ENCODE measurements at regions not wholly inside any gene's neighbourhood (a gene's known extent, or its start where the extent isn't known, plus 50 kb on each side); places are given as distances from the start of the nearest gene placed in this dataset.

DNA sequence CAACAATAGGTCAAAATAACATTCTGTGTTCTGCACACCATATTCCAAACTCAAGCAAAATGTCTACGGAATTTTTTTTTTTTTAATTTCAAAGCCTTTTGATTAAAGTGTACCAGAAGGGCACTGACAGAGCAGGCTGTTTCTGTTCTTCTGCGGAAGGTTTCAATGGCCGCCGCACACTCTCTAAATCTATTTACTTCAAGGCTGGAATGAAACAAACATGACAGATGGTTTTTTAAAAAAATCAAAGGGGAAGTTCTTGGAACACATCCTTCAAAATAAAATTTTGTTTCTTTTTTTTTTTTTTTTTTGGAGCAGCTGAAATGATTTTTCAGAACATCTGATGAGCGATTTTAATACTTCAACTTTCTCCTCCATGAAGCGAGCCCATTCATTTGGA lies 259.1 kb downstream of the TXNL1 start:
- no peak overlapping the region for H2BK120ac ChIP-seq (ENCODE audit: low read depth, low read length)
- no peaks in the 10 kb centered on the region for H3K4me1 ChIP-seq (ENCODE audit: control insufficient read depth, low read depth, low read length)
- no peak overlapping the region for H4K8ac ChIP-seq (ENCODE audit: low read depth, low read length)
- H3K56ac ChIP-seq (ENCODE audit: low read length): no peak overlapping the region
- no peak overlapping the region for H4K5ac ChIP-seq (ENCODE audit: low read length)
- H3K23ac ChIP-seq (ENCODE audit: low read length): no peak overlapping the region
- no peaks in the 10 kb centered on the region for H3K27me3 ChIP-seq (ENCODE audit: insufficient read depth, low read length, poor library complexity)
- H2AK5ac ChIP-seq (ENCODE audit: low read length): no peak overlapping the region
- H3K27ac ChIP-seq (ENCODE audit: low read depth, low read length): no peak overlapping the region
- DNase-seq: no peak
- no peaks in the 10 kb centered on the region for H3K36me3 ChIP-seq (ENCODE audit: control insufficient read depth, insufficient read depth, low read length)
- no peak overlapping the region for H3K4ac ChIP-seq (ENCODE audit: low read depth, low read length)
- H3K18ac ChIP-seq (ENCODE audit: low read length): no peak overlapping the region
- H2BK15ac ChIP-seq (replicated peaks; ENCODE audit: low read depth): no peak overlapping the region
- no peaks in the 10 kb centered on the region for H3K79me1 ChIP-seq (ENCODE audit: low read length)
- H3K9ac ChIP-seq (ENCODE audit: low read length): no peak overlapping the region
- no peak overlapping the region for H2BK5ac ChIP-seq (ENCODE audit: low read length)
- H3K4me3 ChIP-seq (ENCODE audit: low read length): no peak overlapping the region
- no peaks in the 10 kb centered on the region for H3K79me2 ChIP-seq (ENCODE audit: control insufficient read depth, insufficient read depth, low read length)
- H3K4me2 ChIP-seq (ENCODE audit: low read length): no peak overlapping the region
- WGBS (ENCODE audit: extremely low coverage, insufficient coverage, low lambda C conversion rate): no CpG with 5 or more reads among the region's 6 CpGs

DNA sequence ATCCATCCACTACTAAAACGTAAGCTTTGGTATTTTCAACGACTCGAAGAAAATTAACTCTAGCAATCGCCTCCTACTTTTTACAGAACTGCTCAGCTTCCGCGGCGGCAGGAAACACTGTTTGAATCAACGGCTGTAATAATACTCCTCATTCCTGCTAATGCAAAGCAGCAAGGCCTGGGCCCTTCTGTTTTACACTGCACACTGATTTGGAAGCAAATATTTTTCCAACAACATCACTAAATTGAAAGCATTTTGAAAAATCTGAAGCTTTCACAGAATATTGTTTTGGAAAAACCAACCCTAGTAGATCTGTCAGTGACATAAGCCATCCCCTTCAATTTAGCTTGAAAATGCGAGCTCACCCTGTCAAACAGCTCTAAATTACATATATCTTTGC lies 261.2 kb downstream of the TXNL1 start:
- no peaks in the 10 kb centered on the region for H3K79me2 ChIP-seq (ENCODE audit: control insufficient read depth, insufficient read depth, low read length)
- H3K27ac ChIP-seq (ENCODE audit: low read depth, low read length): no peak overlapping the region
- no peaks in the 10 kb centered on the region for H3K4me1 ChIP-seq (ENCODE audit: control insufficient read depth, low read depth, low read length)
- no peak overlapping the region for H2BK5ac ChIP-seq (ENCODE audit: low read length)
- H3K56ac ChIP-seq (ENCODE audit: low read length): no peak overlapping the region
- no peak overlapping the region for H3K18ac ChIP-seq (ENCODE audit: low read length)
- H3K4me2 ChIP-seq (ENCODE audit: low read length): no peak overlapping the region
- no peak overlapping the region for H4K5ac ChIP-seq (ENCODE audit: low read length)
- H2BK15ac ChIP-seq (replicated peaks; ENCODE audit: low read depth): no peak overlapping the region
- no peak overlapping the region for H2AK5ac ChIP-seq (ENCODE audit: low read length)
- no peak overlapping the region for H3K4ac ChIP-seq (ENCODE audit: low read depth, low read length)
- no peak overlapping the region for H3K23ac ChIP-seq (ENCODE audit: low read length)
- H3K9ac ChIP-seq (ENCODE audit: low read length): no peak overlapping the region
- no peak overlapping the region for H3K4me3 ChIP-seq (ENCODE audit: low read length)
- H3K79me1 ChIP-seq (ENCODE audit: low read length): no peaks in the 10 kb centered on the region
- DNase-seq: no peak
- no peak overlapping the region for H4K8ac ChIP-seq (ENCODE audit: low read depth, low read length)
- no peaks in the 10 kb centered on the region for H3K36me3 ChIP-seq (ENCODE audit: control insufficient read depth, insufficient read depth, low read length)
- H3K27me3 ChIP-seq (ENCODE audit: insufficient read depth, low read length, poor library complexity): no peaks in the 10 kb centered on the region
- H2BK120ac ChIP-seq (ENCODE audit: low read depth, low read length): no peak overlapping the region
- no CpG with 5 or more reads among the region's 9 CpGs for WGBS (ENCODE audit: extremely low coverage, insufficient coverage, low lambda C conversion rate)

DNA sequence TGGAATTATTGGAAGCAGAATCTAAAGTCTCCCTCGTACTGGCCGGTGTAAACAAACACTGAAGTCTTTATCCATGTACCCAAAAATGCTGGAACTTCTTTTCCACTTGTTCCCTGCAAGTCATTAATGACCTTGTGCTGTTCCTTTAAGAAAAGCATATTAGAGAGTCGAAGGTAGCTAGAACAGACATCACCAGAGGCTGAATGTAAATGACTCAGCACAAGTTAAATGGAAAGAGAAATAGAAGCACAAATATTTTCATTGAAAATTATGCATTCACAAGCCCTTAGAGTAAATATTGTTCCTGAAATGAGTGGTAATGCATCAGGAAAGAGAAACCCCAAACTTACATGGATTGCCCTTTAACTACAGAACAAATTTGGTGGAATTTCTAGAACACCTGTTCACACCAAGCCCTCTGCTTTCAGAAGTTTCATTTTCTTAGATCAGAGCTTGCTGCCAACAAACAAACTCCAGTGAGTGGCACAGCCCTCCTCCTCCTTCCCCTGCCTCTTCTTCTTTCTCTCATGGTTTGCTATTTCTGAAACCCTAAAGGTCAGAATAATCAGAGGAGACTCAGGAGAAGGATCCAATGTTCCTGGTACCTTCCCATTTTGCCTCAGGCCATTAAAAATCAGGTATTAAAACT lies 264.3 kb downstream of the TXNL1 start:
- Histone ChIP-seq H3K4me2 (ENCODE audit: low read length) (no peak overlapping the region), H3K18ac (ENCODE audit: low read length) (no peak overlapping the region), H3K36me3 (ENCODE audit: control insufficient read depth, insufficient read depth, low read length) (no peaks in the 10 kb centered on the region), H2AK5ac (ENCODE audit: low read length) (no peak overlapping the region), H3K79me2 (ENCODE audit: control insufficient read depth, insufficient read depth, low read length) (no peaks in the 10 kb centered on the region), H4K8ac (ENCODE audit: low read depth, low read length) (no peak overlapping the region), H2BK15ac (replicated peaks; ENCODE audit: low read depth) (no peak overlapping the region), H3K9ac (ENCODE audit: low read length) (no peak overlapping the region), H3K27me3 (ENCODE audit: insufficient read depth, low read length, poor library complexity) (no peaks in the 10 kb centered on the region), H3K4ac (ENCODE audit: low read depth, low read length) (no peak overlapping the region), H2BK5ac (ENCODE audit: low read length) (no peak overlapping the region), H2BK120ac (ENCODE audit: low read depth, low read length) (no peak overlapping the region), H3K4me1 (ENCODE audit: control insufficient read depth, low read depth, low read length) (no peaks in the 10 kb centered on the region), H3K79me1 (ENCODE audit: low read length) (no peaks in the 10 kb centered on the region), H3K56ac (ENCODE audit: low read length) (no peak overlapping the region), H3K4me3 (ENCODE audit: low read length) (no peak overlapping the region), H4K5ac (ENCODE audit: low read length) (no peak overlapping the region), H3K23ac (ENCODE audit: low read length) (no peak overlapping the region), H3K27ac (ENCODE audit: low read depth, low read length) (no peak overlapping the region)
- WGBS (ENCODE audit: extremely low coverage, insufficient coverage, low lambda C conversion rate): no CpG with 5 or more reads among the region's 3 CpGs
- no peak for DNase-seq

DNA sequence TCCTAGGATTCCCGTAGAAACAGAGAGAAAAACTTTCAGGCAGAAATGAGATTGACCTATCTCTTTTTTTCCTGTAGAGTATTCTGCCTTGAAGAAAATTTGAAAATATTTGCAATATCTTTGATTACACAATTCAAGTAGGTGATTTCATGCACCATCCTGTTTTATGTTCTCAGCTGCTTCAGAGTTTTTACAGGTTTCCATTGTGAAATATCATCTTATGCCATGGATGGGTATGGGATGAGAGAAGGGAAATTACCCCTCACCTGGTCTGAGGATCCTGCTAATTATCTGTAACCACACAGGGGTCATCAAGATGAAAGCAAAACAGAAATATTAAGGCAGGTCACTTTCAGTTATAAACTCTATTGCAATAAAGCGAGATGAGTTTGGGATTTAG lies 264.8 kb downstream of the TXNL1 start:
- H4K8ac ChIP-seq (ENCODE audit: low read depth, low read length): no peak overlapping the region
- no peak for DNase-seq
- H3K4me2 ChIP-seq (ENCODE audit: low read length): no peak overlapping the region
- no peak overlapping the region for H3K18ac ChIP-seq (ENCODE audit: low read length)
- no peak overlapping the region for H3K4ac ChIP-seq (ENCODE audit: low read depth, low read length)
- no peak overlapping the region for H3K23ac ChIP-seq (ENCODE audit: low read length)
- H3K79me1 ChIP-seq (ENCODE audit: low read length): no peaks in the 10 kb centered on the region
- H3K4me1 ChIP-seq (ENCODE audit: control insufficient read depth, low read depth, low read length): no peaks in the 10 kb centered on the region
- H3K56ac ChIP-seq (ENCODE audit: low read length): no peak overlapping the region
- H3K27ac ChIP-seq (ENCODE audit: low read depth, low read length): no peak overlapping the region
- no peak overlapping the region for H2BK15ac ChIP-seq (replicated peaks; ENCODE audit: low read depth)
- no peaks in the 10 kb centered on the region for H3K36me3 ChIP-seq (ENCODE audit: control insufficient read depth, insufficient read depth, low read length)
- no peak overlapping the region for H3K9ac ChIP-seq (ENCODE audit: low read length)
- H3K27me3 ChIP-seq (ENCODE audit: insufficient read depth, low read length, poor library complexity): no peaks in the 10 kb centered on the region
- WGBS (ENCODE audit: extremely low coverage, insufficient coverage, low lambda C conversion rate): no CpG with 5 or more reads among the region's 2 CpGs
- no peak overlapping the region for H2BK120ac ChIP-seq (ENCODE audit: low read depth, low read length)
- no peak overlapping the region for H4K5ac ChIP-seq (ENCODE audit: low read length)
- H3K79me2 ChIP-seq (ENCODE audit: control insufficient read depth, insufficient read depth, low read length): no peaks in the 10 kb centered on the region
- H3K4me3 ChIP-seq (ENCODE audit: low read length): no peak overlapping the region
- H2AK5ac ChIP-seq (ENCODE audit: low read length): no peak overlapping the region
- no peak overlapping the region for H2BK5ac ChIP-seq (ENCODE audit: low read length)

DNA sequence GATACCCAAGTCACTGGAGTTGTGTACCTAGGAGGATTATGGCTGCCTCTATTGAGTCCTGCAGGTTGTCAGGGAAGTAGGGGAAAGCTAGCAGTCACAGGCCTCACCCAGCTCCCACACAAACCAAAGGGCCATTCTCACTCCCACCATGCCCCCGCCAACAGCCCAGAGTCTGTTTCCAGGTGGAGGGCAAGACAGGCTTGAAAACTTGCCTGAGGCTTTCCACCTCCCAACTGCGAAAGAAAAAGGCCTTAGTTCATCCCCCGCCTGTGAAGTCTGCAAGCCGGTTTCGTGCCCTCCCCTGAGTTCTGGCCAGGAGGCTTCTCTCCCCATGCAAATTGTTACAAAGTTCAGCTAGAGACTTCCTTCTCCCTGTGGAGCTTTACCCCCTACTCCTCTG lies 270.3 kb downstream of the TXNL1 start:
- Histone ChIP-seq H2BK5ac (ENCODE audit: low read length) (no peak overlapping the region), H4K8ac (ENCODE audit: low read depth, low read length) (no peak overlapping the region), H3K79me1 (ENCODE audit: low read length) (no peaks in the 10 kb centered on the region), H2BK120ac (ENCODE audit: low read depth, low read length) (no peak overlapping the region), H3K27ac (ENCODE audit: low read depth, low read length) (no peak overlapping the region), H3K4me1 (ENCODE audit: control insufficient read depth, low read depth, low read length) (no peaks in the 10 kb centered on the region), H3K9ac (ENCODE audit: low read length) (no peak overlapping the region), H3K4ac (ENCODE audit: low read depth, low read length) (no peak overlapping the region), H3K23ac (ENCODE audit: low read length) (no peak overlapping the region), H3K27me3 (ENCODE audit: insufficient read depth, low read length, poor library complexity) (no peaks in the 10 kb centered on the region), H3K79me2 (ENCODE audit: control insufficient read depth, insufficient read depth, low read length) (no peaks in the 10 kb centered on the region), H3K4me2 (ENCODE audit: low read length) (no peak overlapping the region), H4K5ac (ENCODE audit: low read length) (no peak overlapping the region), H2AK5ac (ENCODE audit: low read length) (no peak overlapping the region), H3K18ac (ENCODE audit: low read length) (no peak overlapping the region), H3K56ac (ENCODE audit: low read length) (no peak overlapping the region), H3K4me3 (ENCODE audit: low read length) (no peak overlapping the region), H3K36me3 (ENCODE audit: control insufficient read depth, insufficient read depth, low read length) (no peaks in the 10 kb centered on the region), H2BK15ac (replicated peaks; ENCODE audit: low read depth) (no peak overlapping the region)
- WGBS (ENCODE audit: extremely low coverage, insufficient coverage, low lambda C conversion rate): no CpG with 5 or more reads among the region's 5 CpGs
- DNase-seq: no peak

DNA sequence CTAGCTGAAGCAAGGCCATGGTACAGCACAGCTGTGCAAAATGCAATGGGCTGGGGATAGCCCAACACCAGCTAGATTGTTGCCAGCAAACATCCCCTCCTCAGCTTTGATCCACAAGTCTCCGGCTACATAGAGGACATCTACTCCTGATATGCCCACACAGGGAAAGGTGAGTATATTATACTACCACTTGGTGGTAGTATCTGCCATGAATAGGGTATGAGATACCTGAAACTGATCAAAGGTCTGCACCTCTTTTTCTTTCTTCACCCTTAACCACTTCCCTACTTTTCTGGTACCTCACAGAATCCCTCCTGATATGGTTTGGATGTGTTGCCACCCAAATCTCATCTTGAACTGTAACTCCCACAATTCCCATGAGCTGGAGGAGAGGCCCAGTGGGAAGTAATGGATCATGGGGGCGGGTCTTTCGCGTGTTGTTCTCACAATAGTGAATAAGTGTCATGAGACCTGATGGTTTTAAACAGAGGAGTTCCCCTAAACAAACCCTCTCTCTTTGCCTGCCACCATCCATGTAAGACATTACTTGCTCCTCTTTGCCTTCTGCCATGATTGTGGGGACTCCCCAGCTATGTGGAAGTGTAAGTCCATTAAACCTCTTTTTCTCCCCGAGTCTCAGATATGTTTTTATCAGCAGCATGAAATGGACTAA lies 279.6 kb downstream of the TXNL1 start:
- no peak overlapping the region for H4K8ac ChIP-seq (ENCODE audit: low read depth, low read length)
- H3K27ac ChIP-seq (ENCODE audit: low read depth, low read length): no peak overlapping the region
- no peak overlapping the region for H3K18ac ChIP-seq (ENCODE audit: low read length)
- no peak overlapping the region for H2BK5ac ChIP-seq (ENCODE audit: low read length)
- no peaks in the 10 kb centered on the region for H3K4me1 ChIP-seq (ENCODE audit: control insufficient read depth, low read depth, low read length)
- H3K36me3 ChIP-seq (ENCODE audit: control insufficient read depth, insufficient read depth, low read length): no peaks in the 10 kb centered on the region
- no peak overlapping the region for H3K9ac ChIP-seq (ENCODE audit: low read length)
- no peaks in the 10 kb centered on the region for H3K79me2 ChIP-seq (ENCODE audit: control insufficient read depth, insufficient read depth, low read length)
- no peak overlapping the region for H3K4ac ChIP-seq (ENCODE audit: low read depth, low read length)
- no peak overlapping the region for H4K5ac ChIP-seq (ENCODE audit: low read length)
- H2BK15ac ChIP-seq (replicated peaks; ENCODE audit: low read depth): no peak overlapping the region
- no CpG with 5 or more reads among the region's 5 CpGs for WGBS (ENCODE audit: extremely low coverage, insufficient coverage, low lambda C conversion rate)
- H3K4me2 ChIP-seq (ENCODE audit: low read length): no peak overlapping the region
- no peak overlapping the region for H3K56ac ChIP-seq (ENCODE audit: low read length)
- H3K79me1 ChIP-seq (ENCODE audit: low read length): no peaks in the 10 kb centered on the region
- H2BK120ac ChIP-seq (ENCODE audit: low read depth, low read length): no peak overlapping the region
- H3K23ac ChIP-seq (ENCODE audit: low read length): no peak overlapping the region
- H3K27me3 ChIP-seq (ENCODE audit: insufficient read depth, low read length, poor library complexity): no peaks in the 10 kb centered on the region
- no peak overlapping the region for H2AK5ac ChIP-seq (ENCODE audit: low read length)
- DNase-seq: peak; percentile 28
- no peak overlapping the region for H3K4me3 ChIP-seq (ENCODE audit: low read length)
